GM10266 (cell line): ENCODE measurements at regions not wholly inside any gene's neighbourhood (a gene's known extent, or its start where the extent isn't known, plus 50 kb on each side); places are given as distances from the start of the nearest gene placed in this dataset.

Source experiments
- DNase-seq: peaks from one replicate; pipeline ENCODE4 v3.0.0; 2012; ENCODE audit errors: extremely low spot score
- CTCF ChIP-seq: IDR thresholded peaks from 2 replicates; pipeline ENCODE4 v1.5.1; 2012; ENCODE audit warnings: mild to moderate bottlenecking, low read depth; ENCODE audit not compliant: control insufficient read depth, insufficient read depth; ENCODE audit errors: missing control alignments

GRCh38 chr12:30138483-30138882 is 354.7 kb upstream of the TMTC1 start:
- no peak for DNase-seq
- TF ChIP-seq CTCF: no peak

GRCh38 chr12:30136696-30137095 is 353.0 kb upstream of the TMTC1 start:
- no peak for TF ChIP-seq CTCF

GRCh38 chr12:30135776-30136175 is 352.0 kb upstream of the TMTC1 start:
- DNase-seq: no peak
- no peak for TF ChIP-seq CTCF

More at GRCh38 chr12:30136696-30137095, 353.0 kb upstream of the TMTC1 start:
- DNase-seq: no peak

- DNase-seq: no peak
- no peak for TF ChIP-seq CTCF
These were observed 350.5 kb upstream of the TMTC1 start for GRCh38 chr12:30134229-30134628.

GRCh38 chr12:30126944-30127343 is 343.2 kb upstream of the TMTC1 start:
- TF ChIP-seq CTCF: no peak
- no peak for DNase-seq

- no peak for TF ChIP-seq CTCF
- DNase-seq: no peak
These were observed 336.8 kb upstream of the TMTC1 start for GRCh38 chr12:30120522-30120921.

- no peak for DNase-seq
- no peak for TF ChIP-seq CTCF
These were observed 333.7 kb upstream of the TMTC1 start for GRCh38 chr12:30117483-30117882.
